MCF 10A (cell line): ENCODE measurements at regions not wholly inside any gene's neighbourhood (a gene's known extent, or its start where the extent isn't known, plus 50 kb on each side); places are given as distances from the start of the nearest gene placed in this dataset.

Experiments used
- BruUV-seq: library from RNA; stranded (reverse); fragments of 400-500 nt; replicated peaks from 2 replicates; lab custom pipeline; 2021; lab: Mats Ljungman, UMichigan
- CTCF ChIA-PET: fragments of 300-600 bp; sonication (Branson Sonifier 250); formaldehyde crosslinking; extraction: SDS; loops from one replicate; lab custom pipeline; 2021; ENCODE audit warnings: antibody characterized with exemption, inconsistent platforms; lab: Yijun Ruan, JAX
- POLR2A ChIA-PET: fragments of 300-600, 350-650 bp; sonication (Branson Sonifier 250); formaldehyde crosslinking; extraction: SDS; loops from one replicate; lab custom pipeline; 2020; ENCODE audit warnings: antibody characterized with exemption, inconsistent platforms; lab: Yijun Ruan, JAX
- DNase-seq: peaks from one replicate; pipeline ENCODE4 v3.0.0-alpha.2; 2018; ENCODE audit not compliant: unreplicated experiment
- H3K27ac Mint-ChIP-seq: one replicate; pipeline ENCODE4 v1.8.0; 2022; ENCODE audit warnings: mild to moderate bottlenecking, low read depth, mixed read lengths; ENCODE audit not compliant: unreplicated experiment
- H3K27me3 Mint-ChIP-seq: one replicate; pipeline ENCODE4 v1.8.0; 2022; ENCODE audit warnings: mixed read lengths; ENCODE audit not compliant: insufficient read depth, unreplicated experiment
- H3K36me3 Mint-ChIP-seq: one replicate; pipeline ENCODE4 v1.8.0; 2022; ENCODE audit warnings: mild to moderate bottlenecking, moderate library complexity, mixed read lengths; ENCODE audit not compliant: insufficient read depth, unreplicated experiment
- H3K4me1 Mint-ChIP-seq: one replicate; pipeline ENCODE4 v1.8.0; 2022; ENCODE audit warnings: mixed read lengths; ENCODE audit not compliant: insufficient read depth, unreplicated experiment
- H3K4me3 Mint-ChIP-seq: one replicate; pipeline ENCODE4 v1.8.0; 2022; ENCODE audit warnings: mild to moderate bottlenecking, moderate library complexity, mixed read lengths; ENCODE audit not compliant: unreplicated experiment
- H3K9me3 Mint-ChIP-seq: one replicate; pipeline ENCODE4 v1.8.0; 2022; ENCODE audit warnings: mixed read lengths; ENCODE audit not compliant: unreplicated experiment
- intact Hi-C: fragments of 100-400 bp; cut with micrococcal nuclease; formaldehyde crosslinking; loops from 2 replicates; pipeline ENCODE4 v1.14.1; 2022
- TF ChIP-seq, protein P1 (sequence below): fragments of 200-600 bp; IDR thresholded peaks from one replicate; pipeline ENCODE4 v1.8.0; 2022; ENCODE audit warnings: antibody characterized with exemption, mild to moderate bottlenecking; ENCODE audit not compliant: unreplicated experiment

DNA sequence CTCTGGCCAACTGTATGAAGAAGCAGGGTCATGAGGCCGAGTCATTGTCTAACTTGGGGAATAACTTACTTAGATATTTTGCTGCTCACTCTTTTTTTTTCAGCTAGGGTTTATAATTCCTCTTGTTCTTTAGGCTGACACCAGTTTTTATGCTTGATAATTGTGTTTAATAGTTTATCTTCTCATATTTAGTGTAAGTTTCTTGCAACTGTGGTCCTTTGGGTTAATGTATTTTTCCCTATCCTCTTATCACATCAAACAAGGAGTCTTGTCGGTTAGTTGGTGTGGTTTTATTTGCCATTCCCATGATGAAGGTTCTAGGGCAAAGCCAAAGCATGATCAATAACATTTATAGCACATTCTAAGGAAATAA, 204.6 kb downstream of the NUFIP1 start:
- CTCF ChIA-PET: no interaction called here
- H3K36me3 Mint-ChIP-seq: no peaks in the 10 kb centered on the region
- H3K4me1 Mint-ChIP-seq: peaks cover 5% of the 10 kb centered on the region

DNA sequence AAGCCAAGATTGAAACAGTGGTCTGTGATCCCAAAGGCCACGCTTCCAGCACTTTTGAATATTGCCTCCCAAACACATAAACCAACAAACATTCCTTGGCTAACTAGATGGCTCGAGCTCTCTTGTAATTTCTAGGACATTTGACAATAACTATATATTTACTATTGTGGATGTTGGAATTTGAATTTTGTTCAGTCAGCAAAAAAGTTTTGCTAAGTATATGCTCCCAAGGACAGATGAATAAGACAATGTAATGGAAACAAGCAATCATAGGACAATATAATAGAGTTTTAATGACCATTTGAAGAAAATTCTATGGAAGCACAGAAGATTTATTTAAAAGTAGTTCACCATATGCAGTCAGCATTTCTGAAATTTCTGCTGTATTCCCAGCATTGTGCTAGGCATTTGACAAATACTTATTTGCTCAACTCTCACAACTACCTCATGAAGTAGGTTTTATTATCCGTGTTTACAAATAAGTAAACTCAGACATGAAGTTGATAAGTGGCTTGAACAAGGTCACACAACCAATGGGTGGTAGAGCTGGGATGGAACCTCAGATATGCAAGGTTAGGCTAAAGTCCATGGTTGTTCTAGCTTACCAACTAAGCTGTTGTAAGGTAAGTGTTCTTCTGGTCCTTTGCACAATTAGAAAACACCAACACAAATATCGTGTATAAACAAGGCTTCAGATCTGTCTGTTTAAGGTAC, 205.1 kb downstream of the NUFIP1 start:
- CTCF ChIA-PET: interaction anchor here (0.7 to 0.9 kb wide), 2 partner anchors 38 to 522 kb away, joined by 3 read pairs; no protein-coding TSS in a partner anchor
- peaks cover 5% of the 10 kb centered on the region for H3K4me1 Mint-ChIP-seq
- TF ChIP-seq, protein P1, sequence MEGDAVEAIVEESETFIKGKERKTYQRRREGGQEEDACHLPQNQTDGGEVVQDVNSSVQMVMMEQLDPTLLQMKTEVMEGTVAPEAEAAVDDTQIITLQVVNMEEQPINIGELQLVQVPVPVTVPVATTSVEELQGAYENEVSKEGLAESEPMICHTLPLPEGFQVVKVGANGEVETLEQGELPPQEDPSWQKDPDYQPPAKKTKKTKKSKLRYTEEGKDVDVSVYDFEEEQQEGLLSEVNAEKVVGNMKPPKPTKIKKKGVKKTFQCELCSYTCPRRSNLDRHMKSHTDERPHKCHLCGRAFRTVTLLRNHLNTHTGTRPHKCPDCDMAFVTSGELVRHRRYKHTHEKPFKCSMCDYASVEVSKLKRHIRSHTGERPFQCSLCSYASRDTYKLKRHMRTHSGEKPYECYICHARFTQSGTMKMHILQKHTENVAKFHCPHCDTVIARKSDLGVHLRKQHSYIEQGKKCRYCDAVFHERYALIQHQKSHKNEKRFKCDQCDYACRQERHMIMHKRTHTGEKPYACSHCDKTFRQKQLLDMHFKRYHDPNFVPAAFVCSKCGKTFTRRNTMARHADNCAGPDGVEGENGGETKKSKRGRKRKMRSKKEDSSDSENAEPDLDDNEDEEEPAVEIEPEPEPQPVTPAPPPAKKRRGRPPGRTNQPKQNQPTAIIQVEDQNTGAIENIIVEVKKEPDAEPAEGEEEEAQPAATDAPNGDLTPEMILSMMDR: no peak
- BruUV-seq: no TSS peak
- POLR2A ChIA-PET: interaction anchor here (0.6 kb wide), 1 partner anchor 1243 kb away, joined by 3 read pairs; no protein-coding TSS in a partner anchor
- intact Hi-C loops: no loop called here
- H3K27me3 Mint-ChIP-seq: no peaks in the 10 kb centered on the region
- H3K36me3 Mint-ChIP-seq: no peaks in the 10 kb centered on the region
- no peak overlapping the region for H3K27ac Mint-ChIP-seq
- DNase-seq: no peak
- no peaks in the 10 kb centered on the region for H3K9me3 Mint-ChIP-seq
- H3K4me3 Mint-ChIP-seq: no peak overlapping the region

More for the DNA sequence above, 204.6 kb downstream of the NUFIP1 start:
- intact Hi-C loops: no loop called here
- DNase-seq: no peak
- H3K27ac Mint-ChIP-seq: no peak overlapping the region
- H3K27me3 Mint-ChIP-seq: no peaks in the 10 kb centered on the region
- no peak overlapping the region for H3K4me3 Mint-ChIP-seq
- H3K9me3 Mint-ChIP-seq: no peaks in the 10 kb centered on the region
- TF ChIP-seq, protein P1: no peak
- no TSS peak for BruUV-seq
- POLR2A ChIA-PET: interaction anchor here (0.6 kb wide), 1 partner anchor 1242 kb away, joined by 3 read pairs; no protein-coding TSS in a partner anchor

DNA sequence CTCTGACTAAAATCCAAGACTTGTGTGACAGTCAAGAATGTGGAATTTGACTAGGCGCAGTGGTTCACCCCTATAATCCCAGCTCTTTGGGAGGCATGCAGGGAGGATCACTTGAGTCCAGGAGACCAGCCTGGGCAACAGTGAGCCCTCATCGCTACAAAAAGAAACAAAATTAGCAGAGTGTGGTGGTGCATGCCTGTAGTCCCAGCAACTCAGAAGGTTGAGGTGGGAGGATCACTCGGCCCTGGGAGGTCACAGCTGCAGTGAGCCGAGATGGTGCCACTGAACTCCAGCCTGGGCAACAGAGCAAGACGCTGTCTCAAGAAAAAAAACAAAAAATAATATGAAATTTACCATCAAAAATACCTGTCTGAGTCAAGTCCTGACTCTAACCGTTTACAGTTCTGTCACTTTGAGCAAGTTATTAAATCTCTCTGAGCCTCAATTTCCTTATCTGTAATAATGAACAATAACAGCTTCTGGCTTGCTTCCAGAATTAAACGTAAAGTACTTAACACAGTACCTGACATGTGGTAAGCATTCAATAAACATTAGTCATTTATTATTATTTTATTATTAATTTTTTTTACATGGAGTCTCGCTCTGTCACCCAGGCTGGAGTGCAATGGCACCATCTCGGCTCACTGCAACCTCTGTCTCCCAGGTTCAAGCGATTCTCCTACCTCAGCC, 204.6 kb upstream of the TSC22D1 start:
- ChIA-PET CTCF (no interaction called here), POLR2A (no interaction called here)
- intact Hi-C loops: no loop called here

More for the DNA sequence above, 204.6 kb upstream of the TSC22D1 start:
- Mint-ChIP-seq H3K27me3 (no peaks in the 10 kb centered on the region), H3K27ac (no peak overlapping the region), H3K4me3 (no peak overlapping the region), H3K4me1 (no peaks in the 10 kb centered on the region), H3K9me3 (peaks cover 7% of the 10 kb centered on the region), H3K36me3 (no peaks in the 10 kb centered on the region)
- TF ChIP-seq, protein P1: no peak
- no peak for DNase-seq
- no TSS peak for BruUV-seq
